Keratinocyte (primary cell): ENCODE measurements at regions not wholly inside any gene's neighbourhood (a gene's known extent, or its start where the extent isn't known, plus 50 kb on each side); places are given as distances from the start of the nearest gene placed in this dataset.
"Not testable (repeated sequence)": the region's sequence is repeated elsewhere in the genome, so short reads cannot be mapped to it uniquely, and the experiment has no call there.

Experiments used
- DNase-seq: peaks from one replicate; pipeline ENCODE4 v3.0.0-alpha.2; 2011; ENCODE audit warnings: low read depth, missing footprints, low spot score
- FAIRE-seq: peaks from 2 replicates; lab custom pipeline; 2011; peaks lifted over from hg19 to GRCh38; lab: Jason Lieb, UNC
- H2AFZ ChIP-seq: 2 replicates; pipeline ENCODE4 v1.6.0; 2012; ENCODE audit warnings: low read length, control low read depth, inconsistent platforms; ENCODE audit not compliant: control insufficient read depth
- H3K27ac ChIP-seq: 2 replicates; pipeline ENCODE4 v1.5.1; 2011; ENCODE audit warnings: low read length; ENCODE audit not compliant: control insufficient read depth, insufficient read depth
- H3K27me3 ChIP-seq: 3 replicates; pipeline ENCODE4 v1.6.0; 2011; ENCODE audit warnings: low read length; ENCODE audit not compliant: control insufficient read depth, insufficient read depth; ENCODE audit errors: extremely low read depth
- H3K36me3 ChIP-seq, 2 experiments: 2 replicates in 1 of 2; 3 replicates in 1 of 2; pipeline ENCODE4 v1.5.1; 2011; ENCODE audit warnings: low read length in 2 of 2, mild to moderate bottlenecking in 1 of 2; ENCODE audit not compliant: control insufficient read depth in 2 of 2, insufficient read depth in 2 of 2; ENCODE audit errors: extremely low read depth in 1 of 2
- H3K4me1 ChIP-seq: 3 replicates; pipeline ENCODE4 v1.5.1; 2011; ENCODE audit warnings: low read length; ENCODE audit not compliant: control insufficient read depth, insufficient read depth; ENCODE audit errors: extremely low read depth
- H3K4me2 ChIP-seq: 3 replicates; pipeline ENCODE4 v1.6.0; 2011; ENCODE audit warnings: low read depth, low read length; ENCODE audit not compliant: control insufficient read depth, insufficient read depth; ENCODE audit errors: extremely low read depth
- H3K4me3 ChIP-seq, 3 experiments: fragments of 200-600 bp in 1 of 3; sonication (generic) in 1 of 3; 2 replicates in 2 of 3; 3 replicates in 1 of 3; pipeline ENCODE4 v1.5.1; 2011 to 2016; ENCODE audit warnings: low read length in 3 of 3, mild to moderate bottlenecking in 3 of 3, control low read depth in 2 of 3, inconsistent platforms in 1 of 3, low read depth in 1 of 3, mixed read lengths in 1 of 3, mixed run types in 1 of 3, moderate library complexity in 1 of 3; ENCODE audit not compliant: control insufficient read depth in 2 of 3, insufficient read depth in 2 of 3; ENCODE audit errors: extremely low read depth in 1 of 3
- H3K79me2 ChIP-seq: 2 replicates; pipeline ENCODE4 v1.6.0; 2012; ENCODE audit warnings: low read length; ENCODE audit not compliant: control insufficient read depth, insufficient read depth
- H3K9ac ChIP-seq: 3 replicates; pipeline ENCODE4 v1.6.0; 2011; ENCODE audit warnings: low read length; ENCODE audit not compliant: control insufficient read depth, insufficient read depth; ENCODE audit errors: extremely low read depth
- H3K9me1 ChIP-seq: 3 replicates; pipeline ENCODE4 v1.6.0; 2011; ENCODE audit warnings: low read length; ENCODE audit not compliant: control insufficient read depth, insufficient read depth; ENCODE audit errors: extremely low read depth
- H3K9me3 ChIP-seq: 2 replicates; pipeline ENCODE4 v1.5.1; 2012; ENCODE audit warnings: low read depth, low read length; ENCODE audit not compliant: control insufficient read depth
- H4K20me1 ChIP-seq: 3 replicates; pipeline ENCODE4 v1.6.0; 2011; ENCODE audit warnings: low read length; ENCODE audit not compliant: control insufficient read depth, insufficient read depth; ENCODE audit errors: extremely low read depth
- EZH2 ChIP-seq: IDR thresholded peaks from one replicate; pipeline ENCODE4 v1.6.1; 2012; ENCODE audit warnings: inconsistent platforms, mild to moderate bottlenecking, low read length, moderate library complexity
- dilution Hi-C: fragments of 300-500 bp; cut with MboI; formaldehyde crosslinking; loops from one replicate; pipeline ENCODE4 v1.7.0; 2020; ENCODE audit warnings: low sequenced_read_pairs; ENCODE audit not compliant: extremely low pct_ligation_motif_present
- TF ChIP-seq, protein P1 (sequence below), 3 experiments: IDR thresholded peaks in 1 of 3; conservative IDR thresholded peaks in 1 of 3; optimal IDR thresholded peaks in 1 of 3; 2 replicates in 2 of 3; 3 replicates in 1 of 3; pipeline versions ENCODE3 to v1.5.1; 2011; ENCODE audit warnings: low read length in 3 of 3, mild to moderate bottlenecking in 3 of 3, moderate library complexity in 2 of 3, control low read depth in 1 of 3, inconsistent platforms in 1 of 3; ENCODE audit not compliant: insufficient read depth in 2 of 3; ENCODE audit errors: extremely low read depth in 1 of 3

DNA sequence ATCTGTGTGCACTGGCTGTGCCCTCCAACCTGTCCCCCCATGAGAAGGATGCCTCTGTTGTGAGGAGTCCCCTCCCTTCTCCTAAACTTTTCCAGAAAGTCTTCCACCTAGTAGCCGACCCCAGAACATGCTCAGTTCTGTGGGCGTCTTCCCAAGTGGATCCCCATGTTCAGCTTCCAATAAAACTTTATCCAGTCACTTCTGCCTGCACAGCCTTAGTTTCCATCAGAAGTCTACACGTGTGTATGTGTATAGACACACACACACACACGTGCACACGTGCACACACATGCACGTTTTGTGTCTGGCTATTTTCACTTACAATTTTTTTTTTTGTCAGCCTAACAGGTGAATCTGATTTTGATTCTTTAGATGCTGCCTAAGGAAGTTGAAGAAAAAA lies 115.1 kb downstream of the RTP5 start:
- no peak overlapping the region for H2AFZ ChIP-seq
- H3K9me3 ChIP-seq: peaks cover 13% of the 10 kb centered on the region
- TF ChIP-seq, protein P1, sequence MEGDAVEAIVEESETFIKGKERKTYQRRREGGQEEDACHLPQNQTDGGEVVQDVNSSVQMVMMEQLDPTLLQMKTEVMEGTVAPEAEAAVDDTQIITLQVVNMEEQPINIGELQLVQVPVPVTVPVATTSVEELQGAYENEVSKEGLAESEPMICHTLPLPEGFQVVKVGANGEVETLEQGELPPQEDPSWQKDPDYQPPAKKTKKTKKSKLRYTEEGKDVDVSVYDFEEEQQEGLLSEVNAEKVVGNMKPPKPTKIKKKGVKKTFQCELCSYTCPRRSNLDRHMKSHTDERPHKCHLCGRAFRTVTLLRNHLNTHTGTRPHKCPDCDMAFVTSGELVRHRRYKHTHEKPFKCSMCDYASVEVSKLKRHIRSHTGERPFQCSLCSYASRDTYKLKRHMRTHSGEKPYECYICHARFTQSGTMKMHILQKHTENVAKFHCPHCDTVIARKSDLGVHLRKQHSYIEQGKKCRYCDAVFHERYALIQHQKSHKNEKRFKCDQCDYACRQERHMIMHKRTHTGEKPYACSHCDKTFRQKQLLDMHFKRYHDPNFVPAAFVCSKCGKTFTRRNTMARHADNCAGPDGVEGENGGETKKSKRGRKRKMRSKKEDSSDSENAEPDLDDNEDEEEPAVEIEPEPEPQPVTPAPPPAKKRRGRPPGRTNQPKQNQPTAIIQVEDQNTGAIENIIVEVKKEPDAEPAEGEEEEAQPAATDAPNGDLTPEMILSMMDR (optimal IDR thresholded peaks at IDR 0.05 in 1 of 3, IDR thresholded peaks at IDR 0.05 in 1 of 3, conservative IDR thresholded peaks at IDR 0.05 in 1 of 3; ENCODE audit: extremely low read depth in 1 of 3, insufficient read depth in 2 of 3, low read length in 3 of 3): no peak
- TF ChIP-seq EZH2: no peak
- H3K27ac ChIP-seq: no peak overlapping the region
- H4K20me1 ChIP-seq: no peaks in the 10 kb centered on the region
- dilution Hi-C loops: no loop called here
- no peaks in the 10 kb centered on the region for H3K36me3 ChIP-seq
- no peaks in the 10 kb centered on the region for H3K27me3 ChIP-seq
- no peaks in the 10 kb centered on the region for H3K9me1 ChIP-seq
- DNase-seq (no peak), FAIRE-seq (no peak)
- H3K9ac ChIP-seq: no peak overlapping the region
- no peak overlapping the region for H3K4me2 ChIP-seq
- no peak overlapping the region for H3K4me3 ChIP-seq
- H3K4me1 ChIP-seq: no peaks in the 10 kb centered on the region
- H3K79me2 ChIP-seq: no peaks in the 10 kb centered on the region

DNA sequence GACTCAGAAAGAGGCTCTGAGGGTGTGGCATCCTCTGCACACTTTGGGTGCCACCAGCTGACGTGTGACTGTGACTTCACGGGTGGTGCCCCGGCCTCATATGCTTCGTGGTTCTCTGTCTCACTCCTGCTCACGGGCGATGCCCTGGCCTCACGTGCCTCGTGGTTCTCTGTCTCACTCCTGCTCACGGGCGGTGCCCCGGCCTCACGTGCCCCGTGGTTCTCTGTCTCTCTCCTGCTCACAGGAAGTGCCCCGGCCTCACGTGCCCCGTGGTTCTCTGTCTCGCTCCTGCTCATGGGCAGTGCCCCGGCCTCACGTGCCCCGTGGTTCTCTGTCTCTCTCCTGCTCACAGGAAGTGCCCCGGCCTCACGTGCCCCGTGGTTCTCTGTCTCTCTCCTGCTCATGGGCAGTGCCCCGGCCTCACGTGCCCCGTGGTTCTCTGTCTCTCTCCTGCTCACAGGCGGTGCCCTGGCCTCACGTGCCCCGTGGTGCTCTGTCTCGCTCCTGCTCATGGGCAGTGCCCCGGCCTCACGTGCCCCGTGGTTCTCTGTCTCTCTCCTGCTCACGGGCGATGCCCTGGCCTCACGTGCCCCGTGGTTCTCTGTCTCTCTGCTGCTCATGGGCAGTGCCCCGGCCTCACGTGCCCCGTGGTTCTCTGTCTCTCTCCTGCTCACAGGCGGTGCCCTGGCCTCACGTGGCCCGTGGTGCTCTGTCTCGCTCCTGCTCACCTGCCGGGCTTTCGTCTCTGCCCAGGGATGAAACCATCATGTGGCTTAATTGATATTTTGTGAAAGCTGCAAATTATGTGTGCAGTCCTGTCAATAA lies 115.8 kb downstream of the RTP5 start:
- H3K9me1 ChIP-seq, H3K79me2 ChIP-seq, H2AFZ ChIP-seq, H3K27me3 ChIP-seq, H3K9ac ChIP-seq, H3K4me2 ChIP-seq, H3K27ac ChIP-seq, H4K20me1 ChIP-seq, FAIRE-seq, H3K36me3 ChIP-seq, H3K4me3 ChIP-seq, dilution Hi-C loops, H3K4me1 ChIP-seq, DNase-seq: not testable (repeated sequence)
- peaks cover 15% of the 10 kb centered on the region for H3K9me3 ChIP-seq

DNA sequence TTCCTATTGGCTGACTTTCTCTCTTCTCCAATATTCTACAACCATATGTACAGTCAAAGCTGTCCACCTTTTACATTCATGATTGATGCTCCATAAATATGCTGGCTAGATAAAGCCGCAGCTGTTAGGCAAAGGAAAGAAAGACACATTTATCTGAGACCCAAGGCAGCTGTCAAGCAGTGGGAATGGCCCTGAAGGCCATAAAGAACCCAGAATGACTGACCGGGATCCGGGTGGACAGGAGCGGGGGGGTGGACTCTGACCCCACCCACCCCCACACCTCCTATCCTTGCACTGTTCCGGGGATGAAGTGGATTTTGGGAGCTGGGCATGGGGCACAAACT lies 116.4 kb downstream of the RTP5 start:
- DNase-seq (no peak), FAIRE-seq (no peak)
- Histone ChIP-seq H3K9ac (no peak overlapping the region), H3K4me3 (no peak overlapping the region), H3K4me2 (no peak overlapping the region), H3K9me1 (no peaks in the 10 kb centered on the region), H3K4me1 (no peaks in the 10 kb centered on the region), H3K27me3 (no peaks in the 10 kb centered on the region), H4K20me1 (no peaks in the 10 kb centered on the region), H3K9me3 (peaks cover 15% of the 10 kb centered on the region), H3K36me3 (no peaks in the 10 kb centered on the region), H3K79me2 (no peaks in the 10 kb centered on the region), H3K27ac (no peak overlapping the region), H2AFZ (no peak overlapping the region)
- TF ChIP-seq, protein P1 (optimal IDR thresholded peaks at IDR 0.05 in 1 of 3, IDR thresholded peaks at IDR 0.05 in 1 of 3, conservative IDR thresholded peaks at IDR 0.05 in 1 of 3; ENCODE audit: extremely low read depth in 1 of 3, insufficient read depth in 2 of 3, low read length in 3 of 3): no peak
- TF ChIP-seq EZH2: no peak
- dilution Hi-C loops: no loop called here
